CD14-positive monocyte (primary cell): ENCODE measurements at regions not wholly inside any gene's neighbourhood (a gene's known extent, or its start where the extent isn't known, plus 50 kb on each side); places are given as distances from the start of the nearest gene placed in this dataset.

ENCODE experiments used
- DNase-seq, 3 donors: peaks; one replicate each; pipeline ENCODE4 v3.0.0-alpha.2; 2011 to 2022
- H2AFZ ChIP-seq: 2 replicates; pipeline ENCODE4 v1.6.0; 2012; ENCODE audit warnings: mild to moderate bottlenecking, low read depth, low read length, inconsistent platforms; ENCODE audit not compliant: insufficient read depth, poor library complexity, severe bottlenecking
- H3K27ac ChIP-seq, 2 donors: 1 replicate in 1 of 2; 2 replicates in 1 of 2; pipeline ENCODE4 v1.5.1; 2012 to 2013; ENCODE audit warnings: low read length in 2 of 2, control low read depth in 1 of 2, inconsistent platforms in 1 of 2, low read depth in 1 of 2, mild to moderate bottlenecking in 1 of 2
- H3K27me3 ChIP-seq, 2 donors: one replicate each; pipeline versions ENCODE4 v1.6.0 to v1.6.1; 2011 to 2013; ENCODE audit warnings: low read length in 2 of 2; ENCODE audit not compliant: control insufficient read depth in 2 of 2, insufficient read depth in 2 of 2
- H3K36me3 ChIP-seq, 2 donors: replicated peaks in 1 of 2; 1 replicate in 1 of 2; 2 replicates in 1 of 2; pipeline versions ENCODE4 v1.5.1 to v1.6.1; 2012 to 2013; ENCODE audit warnings: low read length in 2 of 2, control low read depth in 1 of 2, inconsistent platforms in 1 of 2, mild to moderate bottlenecking in 1 of 2; ENCODE audit not compliant: insufficient read depth in 2 of 2, control insufficient read depth in 1 of 2
- H3K4me1 ChIP-seq, 2 donors: 1 replicate in 1 of 2; 2 replicates in 1 of 2; pipeline versions ENCODE4 v1.5.1 to v1.6.1; 2012 to 2013; ENCODE audit warnings: low read length in 2 of 2, control low read depth in 1 of 2, inconsistent platforms in 1 of 2, mild to moderate bottlenecking in 1 of 2, moderate library complexity in 1 of 2; ENCODE audit not compliant: insufficient read depth in 2 of 2, control insufficient read depth in 1 of 2
- H3K4me2 ChIP-seq: replicated peaks from 2 replicates; pipeline ENCODE3; 2012; ENCODE audit warnings: low read length, moderate library complexity, mild to moderate bottlenecking; ENCODE audit not compliant: poor library complexity, severe bottlenecking; ENCODE audit errors: extremely low read depth
- H3K4me3 ChIP-seq, 3 experiments: fragments of 200-600 bp in 1 of 3; sonication (generic) in 1 of 3; replicated peaks in 1 of 3; 1 replicate in 2 of 3; 2 replicates in 1 of 3; pipeline ENCODE4 v1.5.1; 2011 to 2013; ENCODE audit warnings: low read length in 3 of 3, mild to moderate bottlenecking in 3 of 3, control low read depth in 2 of 3, low read depth in 2 of 3, inconsistent platforms in 1 of 3, moderate library complexity in 1 of 3
- H3K79me2 ChIP-seq: 2 replicates; pipeline ENCODE4 v1.6.0; 2012; ENCODE audit warnings: mild to moderate bottlenecking, control low read depth, inconsistent platforms, low read length, moderate library complexity; ENCODE audit not compliant: insufficient read depth
- H3K9ac ChIP-seq: 2 replicates; pipeline ENCODE4 v1.6.0; 2017; ENCODE audit warnings: low read length, mild to moderate bottlenecking; ENCODE audit not compliant: insufficient read depth, poor library complexity, severe bottlenecking
- H3K9me3 ChIP-seq, 2 donors: replicated peaks in 1 of 2; 1 replicate in 1 of 2; 2 replicates in 1 of 2; pipeline versions ENCODE4 v1.5.1 to v1.6.1; 2012 to 2013; ENCODE audit warnings: low read length in 2 of 2, control low read depth in 1 of 2; ENCODE audit not compliant: control insufficient read depth in 1 of 2, insufficient read depth in 1 of 2
- H4K20me1 ChIP-seq: 2 replicates; pipeline ENCODE4 v1.6.0; 2012; ENCODE audit warnings: mild to moderate bottlenecking, low read length, control low read depth, moderate library complexity; ENCODE audit not compliant: insufficient read depth
- H3K27ac Mint-ChIP-seq, 7 donors: one replicate each; pipeline ENCODE4 v1.8.0; 2020; ENCODE audit warnings: mild to moderate bottlenecking in 7 of 7, mixed read lengths in 7 of 7, moderate library complexity in 6 of 7, inconsistent platforms in 2 of 7
- H3K27me3 Mint-ChIP-seq, 3 donors: one replicate each; pipeline ENCODE4 v1.8.0; 2021 to 2022; ENCODE audit warnings: low read depth in 3 of 3, mild to moderate bottlenecking in 3 of 3, mixed read lengths in 3 of 3, moderate library complexity in 3 of 3, inconsistent platforms in 1 of 3
- H3K36me3 Mint-ChIP-seq, 2 donors: one replicate each; pipeline ENCODE4 v1.8.0; 2020; ENCODE audit warnings: mixed read lengths in 2 of 2, inconsistent platforms in 1 of 2, mild to moderate bottlenecking in 1 of 2
- H3K4me1 Mint-ChIP-seq: one replicate; pipeline ENCODE4 v1.8.0; 2020; ENCODE audit warnings: mild to moderate bottlenecking, mixed read lengths
- H3K4me3 Mint-ChIP-seq, 2 donors: one replicate each; pipeline ENCODE4 v1.8.0; 2020; ENCODE audit warnings: mild to moderate bottlenecking in 2 of 2, mixed read lengths in 2 of 2, moderate library complexity in 1 of 2
- H3K9me3 Mint-ChIP-seq, 7 donors: one replicate each; pipeline ENCODE4 v1.8.0; 2020 to 2022; ENCODE audit warnings: mixed read lengths in 7 of 7, mild to moderate bottlenecking in 6 of 7, moderate library complexity in 6 of 7, inconsistent platforms in 2 of 7
- CTCF ChIP-seq: fragments of 200-600 bp; IDR thresholded peaks from one replicate; pipeline ENCODE4 v1.8.0; 2022; ENCODE audit warnings: antibody characterized with exemption, mild to moderate bottlenecking
- WGBS: methylation state at CpG from one replicate; pipeline ENCODE4 v1.1.5; 2013; ENCODE audit warnings: missing lambda C conversion rate; ENCODE audit not compliant: insufficient coverage; 5-methylcytosine and 5-hydroxymethylcytosine counted together
- intact Hi-C, 2 donors: fragments of 100-400 bp; cut with micrococcal nuclease; formaldehyde crosslinking; loops; one replicate each; pipeline versions ENCODE4 v1.15.0 to v1.15.1; 2023

- no peak overlapping the region for H3K4me2 ChIP-seq
- no peak overlapping the region for H3K4me3 Mint-ChIP-seq
- H2AFZ ChIP-seq = no peak overlapping the region
- no peak for DNase-seq
- no peaks in the 10 kb centered on the region for H3K27me3 Mint-ChIP-seq
- no peak overlapping the region for H3K27ac ChIP-seq
- H3K27ac Mint-ChIP-seq = no peak overlapping the region
- no peak for TF ChIP-seq CTCF
- no peaks in the 10 kb centered on the region for H4K20me1 ChIP-seq
- H3K9me3 Mint-ChIP-seq = no peaks in the 10 kb centered on the region
- H3K4me3 ChIP-seq = no peak overlapping the region
- H3K4me1 Mint-ChIP-seq = no peaks in the 10 kb centered on the region
- H3K27me3 ChIP-seq = no peaks in the 10 kb centered on the region
- WGBS = no CpG with 5 or more reads among the region's 1 CpG
- H3K4me1 ChIP-seq = no peaks in the 10 kb centered on the region
- H3K36me3 Mint-ChIP-seq = no peaks in the 10 kb centered on the region
- no peaks in the 10 kb centered on the region for H3K79me2 ChIP-seq
- H3K36me3 ChIP-seq = no peaks in the 10 kb centered on the region
- intact Hi-C loops = no loop called here
- H3K9ac ChIP-seq = no peak overlapping the region
- no peaks in the 10 kb centered on the region for H3K9me3 ChIP-seq
Measured at GRCh38 chr13:62633448-62633847, 1217.8 kb upstream of the PCDH20 start.

- peaks cover 2 to 10% of the 10 kb centered on the region in 2 donors for H3K9me3 ChIP-seq
- H3K4me1 Mint-ChIP-seq = no peaks in the 10 kb centered on the region
- no peaks in the 10 kb centered on the region for H3K79me2 ChIP-seq
- H3K4me2 ChIP-seq = no peak overlapping the region
- no peaks in the 10 kb centered on the region for H3K27me3 Mint-ChIP-seq
- no peaks in the 10 kb centered on the region for H4K20me1 ChIP-seq
- H3K27ac Mint-ChIP-seq = no peak overlapping the region
- H3K4me3 ChIP-seq = no peak overlapping the region
- H2AFZ ChIP-seq = no peak overlapping the region
- H3K36me3 Mint-ChIP-seq = no peaks in the 10 kb centered on the region
- H3K4me1 ChIP-seq = no peaks in the 10 kb centered on the region
- TF ChIP-seq CTCF = no peak
- peaks cover 0 to 5% (median 3%) of the 10 kb centered on the region in 7 donors for H3K9me3 Mint-ChIP-seq
- WGBS = no CpG with 5 or more reads among the region's 2 CpGs
- intact Hi-C loops = no loop called here
- no peaks in the 10 kb centered on the region for H3K27me3 ChIP-seq
- DNase-seq = no peak
- H3K9ac ChIP-seq = no peak overlapping the region
- no peak overlapping the region for H3K4me3 Mint-ChIP-seq
- no peaks in the 10 kb centered on the region for H3K36me3 ChIP-seq
- no peak overlapping the region for H3K27ac ChIP-seq
Measured at GRCh38 chr13:62631619-62632018, 1216.0 kb upstream of the PCDH20 start.
